ENCODE measurements at regions not wholly inside any gene's neighbourhood (a gene's known extent, or its start where the extent isn't known, plus 50 kb on each side); places are given as distances from the start of the nearest gene placed in this dataset.
"Not testable (repeated sequence)": the region's sequence is repeated elsewhere in the genome, so short reads cannot be mapped to it uniquely, and the experiment has no call there.

DNA sequence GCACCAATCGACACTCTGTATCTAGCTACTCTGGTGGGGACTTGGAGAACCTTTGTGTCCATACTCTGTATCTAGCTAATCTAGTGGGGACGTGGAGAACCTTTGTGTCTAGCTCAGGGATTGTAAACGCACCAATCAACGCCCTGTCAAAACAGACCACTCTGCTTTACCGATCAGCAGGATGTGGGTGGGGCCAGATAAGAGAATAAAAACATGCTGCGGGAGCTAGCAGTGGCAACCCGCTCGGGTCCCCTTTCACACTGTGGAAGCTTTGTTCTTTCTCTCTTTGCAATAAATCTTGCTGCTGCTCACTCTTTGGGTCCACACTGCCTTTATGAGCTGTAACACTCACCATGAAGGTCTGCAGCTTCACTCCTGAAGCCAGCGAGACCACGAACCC, 104.0 kb upstream of the JCAD start:
- TF ChIP-seq POLR2A (IDR thresholded peaks at IDR 0.05; ENCODE audit: low read length); PHF8 (IDR thresholded peaks at IDR 0.05; ENCODE audit: borderline replicate concordance, low read depth); ZSCAN20 (CRISPR knock-in tag; IDR thresholded peaks at IDR 0.05); JUN (IDR thresholded peaks at IDR 0.05); REST (IDR thresholded peaks at IDR 0.05); CEBPB (IDR thresholded peaks at IDR 0.05); RFX5 (IDR thresholded peaks at IDR 0.05); KDM1A (IDR thresholded peaks at IDR 0.05; ENCODE audit: low read depth); RARB (CRISPR knock-in tag; IDR thresholded peaks at IDR 0.05); MAZ (IDR thresholded peaks at IDR 0.05; ENCODE audit: borderline replicate concordance, low read depth, low read length); ZNF302 (CRISPR knock-in tag; IDR thresholded peaks at IDR 0.05): not testable (repeated sequence)
- TF ChIP-seq, protein P1, sequence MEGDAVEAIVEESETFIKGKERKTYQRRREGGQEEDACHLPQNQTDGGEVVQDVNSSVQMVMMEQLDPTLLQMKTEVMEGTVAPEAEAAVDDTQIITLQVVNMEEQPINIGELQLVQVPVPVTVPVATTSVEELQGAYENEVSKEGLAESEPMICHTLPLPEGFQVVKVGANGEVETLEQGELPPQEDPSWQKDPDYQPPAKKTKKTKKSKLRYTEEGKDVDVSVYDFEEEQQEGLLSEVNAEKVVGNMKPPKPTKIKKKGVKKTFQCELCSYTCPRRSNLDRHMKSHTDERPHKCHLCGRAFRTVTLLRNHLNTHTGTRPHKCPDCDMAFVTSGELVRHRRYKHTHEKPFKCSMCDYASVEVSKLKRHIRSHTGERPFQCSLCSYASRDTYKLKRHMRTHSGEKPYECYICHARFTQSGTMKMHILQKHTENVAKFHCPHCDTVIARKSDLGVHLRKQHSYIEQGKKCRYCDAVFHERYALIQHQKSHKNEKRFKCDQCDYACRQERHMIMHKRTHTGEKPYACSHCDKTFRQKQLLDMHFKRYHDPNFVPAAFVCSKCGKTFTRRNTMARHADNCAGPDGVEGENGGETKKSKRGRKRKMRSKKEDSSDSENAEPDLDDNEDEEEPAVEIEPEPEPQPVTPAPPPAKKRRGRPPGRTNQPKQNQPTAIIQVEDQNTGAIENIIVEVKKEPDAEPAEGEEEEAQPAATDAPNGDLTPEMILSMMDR (IDR thresholded peaks at IDR 0.05) = not testable (repeated sequence)
- TF ChIP-seq, protein P2, sequence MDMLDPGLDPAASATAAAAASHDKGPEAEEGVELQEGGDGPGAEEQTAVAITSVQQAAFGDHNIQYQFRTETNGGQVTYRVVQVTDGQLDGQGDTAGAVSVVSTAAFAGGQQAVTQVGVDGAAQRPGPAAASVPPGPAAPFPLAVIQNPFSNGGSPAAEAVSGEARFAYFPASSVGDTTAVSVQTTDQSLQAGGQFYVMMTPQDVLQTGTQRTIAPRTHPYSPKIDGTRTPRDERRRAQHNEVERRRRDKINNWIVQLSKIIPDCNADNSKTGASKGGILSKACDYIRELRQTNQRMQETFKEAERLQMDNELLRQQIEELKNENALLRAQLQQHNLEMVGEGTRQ (IDR thresholded peaks at IDR 0.05) = not testable (repeated sequence)
